ENCODE measurements at regions not wholly inside any gene's neighbourhood (a gene's known extent, or its start where the extent isn't known, plus 50 kb on each side); places are given as distances from the start of the nearest gene placed in this dataset.
A peak's percentile ranks its signal among the peaks of the same experiment; 100 is the strongest.

DNA sequence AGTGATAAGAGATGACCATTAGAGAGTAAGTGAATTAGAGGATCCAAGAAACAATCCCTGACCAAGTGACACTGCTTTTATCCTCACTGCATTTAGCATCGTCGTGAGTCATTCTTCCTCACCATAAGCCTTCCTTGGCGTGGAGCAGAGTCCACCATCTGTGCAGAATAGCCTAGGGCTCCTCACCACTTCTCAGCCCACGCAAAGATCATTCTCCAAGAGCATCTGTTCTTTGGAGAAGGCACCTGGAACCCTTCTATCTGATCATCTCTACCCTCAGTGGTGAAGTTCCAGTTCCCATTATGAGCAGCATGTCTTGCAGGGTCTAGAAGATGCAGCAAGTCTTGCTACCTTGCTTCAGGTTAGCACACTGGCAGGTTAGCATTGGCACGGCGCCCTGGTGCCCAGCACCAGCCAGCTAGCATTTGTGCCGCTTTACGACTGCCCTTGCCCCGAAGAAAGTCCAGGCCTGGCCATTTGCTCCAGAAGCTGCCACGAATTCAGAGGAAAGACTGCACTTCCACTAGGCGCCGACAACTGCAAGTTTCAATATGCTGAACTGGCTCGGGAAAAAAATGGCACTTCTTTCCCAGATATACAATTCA, 225.8 kb downstream of the TTC32 start:
- DNase-seq, result peak; percentile 54

DNA sequence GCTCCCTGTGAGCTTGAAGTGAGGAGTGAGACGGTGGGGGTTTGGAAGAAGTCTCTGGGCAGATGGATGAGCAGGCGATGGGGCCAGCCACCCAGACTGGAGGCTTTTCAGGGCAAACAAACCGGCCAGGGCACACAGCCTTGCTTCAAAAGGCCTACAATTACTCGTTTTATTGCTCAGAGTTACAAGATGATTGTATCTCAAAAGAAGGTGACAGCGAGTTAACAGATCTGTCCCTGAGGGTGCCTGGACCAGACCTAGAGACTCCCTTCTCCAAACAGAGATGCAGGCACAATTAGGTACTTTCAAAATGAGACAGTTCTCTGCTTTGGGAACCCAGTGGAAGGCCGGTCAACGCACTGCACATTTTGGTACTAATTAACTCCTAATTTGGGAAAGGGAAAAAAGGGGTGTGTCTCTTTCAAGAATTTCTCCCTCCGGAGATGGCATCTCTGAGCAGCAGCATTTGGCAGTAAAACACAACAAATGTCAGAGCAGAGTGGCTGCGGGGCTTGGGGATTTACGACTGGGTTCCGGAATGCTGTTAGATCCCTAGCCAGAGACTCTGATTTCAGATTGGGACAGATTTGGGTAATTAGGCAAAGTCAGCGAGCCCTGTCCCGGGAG, 226.7 kb downstream of the TTC32 start:
- DNase-seq, result no peak

DNA sequence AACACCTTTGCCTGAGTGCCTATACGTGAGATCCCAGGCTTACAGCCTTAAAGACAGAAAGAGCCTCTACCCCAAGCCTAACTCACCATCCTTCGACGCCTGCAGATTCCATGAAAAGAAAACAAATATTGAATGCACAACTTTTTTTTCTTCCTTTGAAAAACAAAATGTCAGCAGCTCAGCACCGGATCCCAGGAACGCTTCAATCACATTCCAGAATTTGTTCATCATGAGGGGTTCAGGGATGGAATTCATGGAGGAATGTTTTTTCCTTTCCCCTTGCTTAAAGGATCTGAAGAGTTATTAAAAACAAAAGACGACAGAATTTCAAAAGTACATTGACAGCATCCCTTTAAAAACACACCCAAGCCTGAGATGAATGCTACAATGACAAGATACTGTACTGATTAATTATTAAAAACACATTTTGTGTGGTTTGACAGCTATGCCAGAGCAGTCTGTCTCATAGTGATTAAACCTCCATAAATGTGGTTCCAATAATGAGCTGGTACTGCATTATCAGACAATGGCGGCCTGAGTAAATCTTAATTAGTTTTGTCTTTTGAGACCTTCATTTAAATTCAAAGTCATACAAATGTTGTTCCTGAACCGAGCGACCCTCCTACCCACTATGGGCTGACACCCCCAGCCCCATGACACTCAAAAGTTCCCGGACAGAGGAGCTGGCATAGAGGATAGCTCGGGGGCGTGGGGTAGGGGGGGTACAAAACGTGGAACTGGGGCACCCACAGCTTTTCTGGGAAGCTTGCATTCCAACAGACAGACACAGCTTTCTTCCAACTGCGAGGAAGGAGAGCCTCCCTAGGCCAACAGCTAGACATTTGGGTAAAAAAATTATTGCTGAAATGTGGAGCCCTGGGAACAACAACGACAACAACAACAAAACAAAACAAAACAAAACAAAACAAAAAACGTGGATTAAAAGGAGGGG, 227.5 kb downstream of the TTC32 start:
- no peak for DNase-seq

DNA sequence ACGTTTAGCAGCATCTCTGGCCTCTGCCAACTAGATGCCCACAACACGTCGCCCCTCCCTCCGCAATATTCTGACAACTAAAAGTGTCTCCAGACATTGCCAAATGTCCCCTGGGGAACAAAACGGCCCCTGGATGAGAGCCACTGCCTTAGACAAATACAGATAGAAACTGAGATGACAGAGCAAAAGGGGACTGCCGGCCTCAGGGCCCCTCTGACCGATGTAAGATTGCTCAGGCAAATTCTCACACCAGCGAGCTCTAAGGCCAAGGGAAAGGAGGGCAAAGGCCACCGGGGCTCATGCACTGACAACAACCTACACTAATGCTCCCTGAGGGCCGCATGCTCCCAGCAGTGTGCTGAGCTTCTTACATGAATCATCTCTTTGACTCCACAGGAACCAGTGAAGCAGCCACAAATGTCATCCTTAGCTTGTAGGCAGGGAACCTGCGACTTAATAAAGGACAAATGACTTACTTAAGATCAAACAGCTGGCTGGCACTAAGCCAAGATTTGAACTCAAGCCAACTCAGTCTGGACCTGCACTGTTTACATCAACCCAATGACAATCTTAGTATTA, 228.5 kb downstream of the TTC32 start:
- no peak for DNase-seq

DNA sequence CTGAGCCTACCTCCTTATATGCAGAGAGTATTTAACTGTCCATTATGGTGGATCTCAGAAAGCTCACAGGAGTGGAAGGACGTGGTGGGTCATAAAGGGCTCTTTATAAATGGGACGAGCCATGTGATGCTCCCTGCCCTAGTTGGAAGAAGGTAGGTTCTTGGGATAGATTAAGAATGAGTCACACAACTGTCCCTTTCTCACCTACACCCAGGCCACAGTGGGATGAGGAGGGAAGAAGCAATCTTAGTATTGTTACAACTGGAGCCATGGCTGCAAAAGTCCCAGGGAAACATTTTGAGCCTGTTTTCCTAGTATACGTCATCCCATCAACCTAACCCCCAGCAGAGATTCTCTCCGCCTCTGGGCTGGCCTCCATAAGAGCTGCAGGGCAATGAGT, 229.9 kb downstream of the TTC32 start:
- no peak for DNase-seq

DNA sequence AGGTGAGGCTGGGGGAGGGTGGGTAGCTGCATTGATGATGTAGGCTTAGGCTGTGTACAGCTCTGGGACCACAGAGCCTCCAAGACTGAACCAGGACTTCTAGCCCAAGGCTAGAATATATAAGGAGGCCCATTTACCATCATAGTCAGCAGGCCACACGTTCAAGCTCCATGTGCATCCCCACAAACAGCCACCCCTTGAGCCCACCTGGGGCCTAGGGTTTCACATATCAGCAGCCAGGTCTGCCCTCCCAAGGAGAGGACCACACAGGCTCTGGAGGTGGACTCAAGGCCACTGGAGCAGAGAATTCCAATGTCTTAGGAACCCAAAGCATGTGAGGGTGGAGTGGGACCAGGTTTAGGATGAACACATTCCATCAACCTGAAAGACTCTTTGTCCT, 230.5 kb downstream of the TTC32 start:
- DNase-seq, result no peak

DNA sequence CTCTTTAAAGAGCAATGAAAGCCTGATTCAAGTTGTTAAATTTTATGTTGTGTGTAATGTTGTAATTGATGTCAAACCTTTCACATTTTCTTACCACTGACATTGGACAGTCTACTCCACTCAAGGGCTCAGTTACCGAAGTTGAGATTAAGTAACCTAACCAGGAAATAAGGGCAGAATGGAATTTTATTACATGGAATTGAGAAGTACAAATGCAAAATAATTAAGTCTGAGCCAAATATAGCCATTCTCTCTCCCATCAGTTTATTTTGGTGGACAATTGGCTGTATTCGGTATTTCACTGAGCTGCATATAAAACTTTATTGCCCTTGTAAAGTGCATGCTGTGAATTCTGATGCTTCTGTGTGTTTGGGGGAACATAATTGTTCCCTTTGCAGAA, 231.5 kb downstream of the TTC32 start:
- no peak for DNase-seq

DNA sequence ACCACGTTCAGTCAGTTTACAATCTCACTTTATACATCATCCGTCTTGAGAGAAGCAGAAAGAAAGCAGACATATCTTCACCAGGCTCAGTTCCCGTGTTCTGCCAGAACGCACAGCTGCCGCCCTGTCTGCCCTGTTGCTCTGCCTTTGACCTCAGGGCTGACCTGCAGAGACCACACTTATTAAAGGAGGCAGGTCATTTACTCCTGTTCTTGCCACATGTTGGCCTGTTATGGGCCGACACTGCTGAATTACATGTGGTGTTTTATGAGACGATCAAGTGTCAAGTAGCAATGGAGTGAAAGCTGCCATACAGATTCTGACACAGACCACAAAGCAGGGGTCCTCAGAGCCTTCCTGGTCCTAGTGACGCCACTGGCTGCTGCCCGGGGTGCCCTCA, 232.2 kb downstream of the TTC32 start:
- DNase-seq, result no peak

DNA sequence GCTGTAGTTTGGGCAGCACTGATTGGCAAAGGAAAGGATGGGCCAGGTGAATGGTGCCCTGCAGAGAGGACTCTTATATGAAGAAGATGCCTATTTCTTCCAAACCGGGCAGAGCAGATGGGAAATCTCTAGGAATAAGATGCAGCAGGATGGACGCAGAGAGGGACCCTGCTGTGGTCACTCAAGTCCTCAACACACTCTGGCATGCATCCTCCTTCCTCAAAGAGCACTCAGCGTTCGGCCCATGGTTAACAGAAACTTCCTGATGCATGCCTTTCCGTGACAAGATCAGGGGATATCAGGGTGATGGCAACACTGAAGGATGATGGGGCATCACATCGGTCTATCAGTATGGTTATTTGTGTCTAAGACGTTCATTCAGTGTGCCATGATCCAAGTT, 232.7 kb downstream of the TTC32 start:
- DNase-seq, result no peak

DNA sequence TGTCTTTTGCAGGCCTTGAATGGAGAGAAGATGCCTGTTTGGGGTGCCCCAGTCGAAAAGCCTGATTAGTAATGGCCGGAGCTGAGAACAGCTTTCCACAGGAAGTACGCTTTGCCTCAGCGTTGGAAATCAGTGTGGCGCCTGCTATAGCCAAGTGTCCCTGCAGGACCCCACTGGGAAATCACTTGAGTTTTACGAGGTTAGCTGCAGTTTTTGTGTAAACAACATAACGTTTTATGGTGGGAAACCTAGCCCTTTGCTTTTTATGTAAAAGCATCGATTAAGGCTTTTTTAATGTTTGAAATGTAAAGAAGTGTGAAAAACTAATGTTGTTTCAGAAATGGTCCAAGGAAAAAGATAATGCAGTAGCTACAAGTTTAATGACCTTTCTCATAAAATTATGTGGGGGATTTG, 234.2 kb downstream of the TTC32 start:
- DNase-seq, result no peak

DNA sequence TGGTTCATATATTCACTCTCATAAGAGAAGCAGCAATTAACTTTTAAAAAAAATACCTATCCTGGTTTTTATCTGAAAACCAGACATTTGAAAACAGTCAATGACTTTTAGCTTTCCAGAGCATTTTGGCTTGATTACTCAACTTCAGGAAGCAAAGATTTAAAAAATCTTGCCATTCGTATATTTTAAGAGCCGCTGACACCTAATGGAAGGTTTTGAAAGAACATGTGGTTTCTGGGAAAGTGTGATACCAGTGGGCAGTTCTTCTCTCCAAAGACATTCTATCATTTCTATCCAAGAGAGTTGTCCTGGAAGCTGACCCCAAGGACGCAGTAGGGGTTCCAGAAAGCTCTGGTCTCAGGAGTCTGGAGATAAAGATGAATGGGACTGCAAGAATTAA, 234.7 kb downstream of the TTC32 start:
- DNase-seq, result peak; percentile 79

DNA sequence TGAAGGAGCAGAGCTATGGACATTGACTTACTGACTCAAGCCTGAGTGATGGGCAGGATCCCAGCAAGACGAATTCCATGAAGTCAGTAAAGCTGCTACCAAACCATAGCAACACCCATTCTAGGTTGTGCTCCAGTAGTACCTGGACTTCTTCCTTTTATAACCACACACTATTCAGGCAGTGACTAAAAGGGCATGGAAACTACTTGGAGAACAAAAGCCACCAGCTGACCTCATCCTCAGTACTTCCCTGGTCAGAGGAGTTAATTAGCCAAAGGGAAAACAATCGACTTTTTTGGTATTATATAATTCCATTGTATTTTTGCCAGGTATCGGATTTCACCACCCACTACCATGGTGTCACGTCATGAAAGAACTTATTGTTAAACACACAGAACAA, 237.1 kb downstream of the TTC32 start:
- DNase-seq, result no peak

DNA sequence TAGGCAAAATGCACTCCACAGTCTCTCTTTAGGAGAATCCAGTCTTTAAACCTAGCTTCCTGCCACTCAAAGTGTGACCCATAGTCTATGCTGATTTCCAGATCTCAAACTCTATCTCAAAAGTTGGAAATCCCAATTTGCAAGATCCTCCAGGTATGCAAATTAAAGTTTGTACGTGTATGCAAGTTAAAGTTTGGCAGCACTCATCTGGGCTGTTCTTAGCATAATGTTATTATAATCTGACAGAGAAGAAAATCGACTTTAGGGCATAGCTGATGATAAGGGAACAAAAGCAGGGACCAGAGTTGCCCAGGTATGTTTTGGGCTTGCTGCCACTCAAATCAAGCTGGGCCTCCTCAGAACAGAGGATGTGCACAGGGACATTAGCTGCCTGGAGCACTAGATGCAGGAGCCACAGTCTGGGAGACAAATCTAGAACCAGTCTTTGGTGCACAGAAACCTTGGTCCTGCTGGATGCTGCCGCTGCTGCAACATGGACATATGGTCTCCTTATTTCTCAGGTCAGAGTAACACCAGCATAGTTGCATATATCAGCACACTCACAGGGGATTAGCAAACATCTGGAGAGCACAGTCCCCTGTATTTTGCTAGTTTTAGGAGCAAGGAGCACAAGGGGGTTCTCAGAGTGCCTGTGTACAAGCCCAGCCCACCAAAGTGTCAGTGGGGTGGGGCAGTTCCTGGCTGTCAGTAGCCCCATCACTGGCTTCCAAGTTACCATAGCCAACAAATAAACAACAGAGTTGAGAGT, 242.6 kb downstream of the TTC32 start:
- no peak for DNase-seq

DNA sequence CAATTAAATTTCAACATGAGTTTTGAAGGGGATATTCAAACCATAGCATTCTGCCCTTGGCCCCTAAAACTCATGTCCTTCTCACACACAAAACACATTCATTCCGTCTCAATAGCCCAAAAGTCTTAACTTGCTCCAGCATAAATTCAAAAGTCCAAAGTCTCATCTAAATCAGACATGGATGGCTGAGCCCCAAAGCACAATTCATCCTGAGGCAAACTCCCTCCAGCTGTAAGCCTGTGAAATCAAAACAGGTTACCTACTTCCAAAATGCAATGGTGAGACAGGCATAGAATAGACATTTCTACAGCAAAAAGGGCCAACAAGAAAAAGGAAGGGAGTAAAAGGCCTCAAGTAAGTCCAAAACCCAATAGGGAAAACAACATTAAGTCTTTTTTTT, 245.8 kb downstream of the TTC32 start:
- DNase-seq, result no peak

DNA sequence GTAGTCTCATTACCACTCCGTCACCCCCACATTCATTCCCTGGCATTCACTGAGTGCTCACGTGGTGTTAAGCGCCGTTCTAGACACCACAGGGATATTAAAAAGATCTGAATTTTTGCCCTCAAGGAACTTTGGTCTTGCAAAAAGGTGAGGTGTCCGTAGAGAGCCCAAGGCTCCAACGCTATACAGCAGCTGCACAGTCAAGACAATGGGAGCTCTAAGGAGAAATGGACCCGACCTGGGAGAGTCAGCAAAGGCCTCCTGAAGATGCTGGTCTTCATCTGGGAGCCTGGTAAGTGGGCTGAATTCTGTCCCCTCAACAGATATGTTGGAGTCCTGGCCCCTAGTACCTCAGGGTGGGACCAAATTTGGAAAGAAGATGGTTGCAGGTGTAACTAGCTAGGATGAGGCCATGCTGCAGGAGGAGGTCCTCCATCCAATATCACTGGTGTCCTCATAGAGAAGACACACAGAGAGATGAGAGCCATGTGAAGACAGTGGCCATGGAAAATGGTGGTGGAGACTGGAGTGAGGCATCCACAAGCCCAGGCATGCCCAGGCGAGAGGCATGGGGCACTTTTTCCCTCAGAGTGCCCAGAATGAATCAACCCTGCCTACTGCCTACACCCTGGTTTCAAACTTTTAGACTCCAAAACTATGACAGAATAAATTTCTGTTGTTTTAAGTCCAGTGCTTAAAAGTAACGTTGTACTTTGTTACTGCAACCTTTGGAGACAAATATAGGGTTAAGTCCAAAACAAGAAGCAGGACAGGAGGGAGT, 247.3 kb downstream of the TTC32 start:
- DNase-seq, result no peak

DNA sequence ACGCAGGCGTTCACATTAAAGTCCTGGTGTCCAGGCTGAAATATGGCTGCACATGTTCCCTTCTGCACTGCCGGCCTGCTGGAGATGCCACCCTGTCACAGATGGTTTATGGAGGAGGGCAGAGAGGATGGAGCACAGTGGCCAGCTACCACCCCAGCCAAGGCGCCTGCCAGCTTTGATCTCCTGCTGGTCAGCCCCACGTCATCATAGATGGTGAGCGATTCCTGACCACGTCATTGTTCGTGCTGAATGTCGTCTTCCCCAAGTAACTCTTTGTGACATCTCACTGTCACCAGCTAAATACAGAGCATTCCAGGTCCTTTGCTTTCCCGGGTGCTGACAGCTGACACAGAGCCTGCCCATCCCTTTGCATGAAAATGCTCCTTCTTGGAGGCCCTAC, 248.3 kb downstream of the TTC32 start:
- DNase-seq, result no peak

DNA sequence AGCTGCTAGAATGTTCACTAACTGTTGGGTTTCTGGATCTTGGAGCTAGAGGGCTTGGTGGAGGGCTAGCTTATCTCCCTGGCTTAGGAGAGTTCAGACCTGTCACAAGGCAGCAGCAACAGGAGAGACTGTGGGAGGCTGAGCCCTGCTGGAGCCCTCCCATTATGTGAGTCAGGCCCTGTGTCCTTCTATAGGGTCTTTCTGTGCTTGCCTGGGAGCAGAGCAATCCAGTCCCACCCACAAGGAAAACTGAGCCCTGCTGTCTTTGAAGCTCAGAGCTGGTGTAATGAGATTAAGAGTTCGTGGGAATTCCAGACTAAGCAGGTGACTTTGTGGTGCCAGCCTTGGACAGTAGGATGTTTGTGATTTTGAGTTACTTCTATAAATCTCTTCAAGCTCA, 249.0 kb downstream of the TTC32 start:
- DNase-seq, result no peak

DNA sequence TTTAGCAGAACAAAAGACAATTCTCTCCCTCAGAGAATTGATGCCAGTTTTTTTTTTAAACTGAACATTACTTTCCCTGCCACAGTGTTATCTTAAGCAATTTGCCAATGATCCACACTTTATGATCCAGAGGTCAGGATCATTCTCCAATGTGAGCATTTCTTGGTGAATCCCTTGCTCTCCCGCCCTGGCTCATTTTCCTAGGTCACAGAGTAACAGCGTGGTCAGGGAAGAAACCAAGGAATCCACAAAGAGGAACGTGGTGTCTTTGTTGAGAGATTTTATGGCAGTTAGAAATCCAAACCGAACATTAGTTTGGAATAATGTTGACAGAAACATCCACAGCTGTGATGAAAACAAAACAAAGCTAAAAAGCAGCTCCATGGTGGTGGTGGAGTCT, 250.3 kb downstream of the TTC32 start:
- peak; percentile 33 for DNase-seq

DNA sequence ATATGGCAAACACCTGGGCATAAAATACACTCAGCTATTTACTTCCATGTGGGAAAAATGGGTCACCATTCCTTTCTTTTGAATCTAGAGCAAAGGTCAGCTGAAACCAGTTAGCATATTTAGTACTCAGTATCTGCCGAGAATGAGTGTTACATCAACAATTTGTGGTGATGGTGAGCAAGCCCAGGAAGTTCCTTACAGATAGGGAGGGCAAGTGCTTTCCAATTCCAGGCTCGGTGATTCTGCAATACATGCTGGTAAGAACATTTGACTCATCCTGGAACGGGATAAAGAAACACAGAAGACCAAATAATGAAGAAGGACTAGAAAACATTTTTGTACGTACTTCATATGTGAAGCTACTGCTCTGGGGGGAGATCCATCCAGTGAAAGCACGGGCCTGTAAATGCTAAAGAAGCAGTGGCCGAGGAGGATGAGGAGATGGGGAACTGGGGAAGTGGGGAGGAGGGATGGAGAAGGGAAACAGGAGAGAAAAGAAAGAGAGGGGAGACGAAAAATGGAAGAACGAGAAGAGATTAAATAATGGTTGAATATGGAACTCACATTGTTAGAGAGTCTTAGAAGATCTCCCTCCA, 251.9 kb downstream of the TTC32 start:
- DNase-seq, result peak; percentile 100

DNA sequence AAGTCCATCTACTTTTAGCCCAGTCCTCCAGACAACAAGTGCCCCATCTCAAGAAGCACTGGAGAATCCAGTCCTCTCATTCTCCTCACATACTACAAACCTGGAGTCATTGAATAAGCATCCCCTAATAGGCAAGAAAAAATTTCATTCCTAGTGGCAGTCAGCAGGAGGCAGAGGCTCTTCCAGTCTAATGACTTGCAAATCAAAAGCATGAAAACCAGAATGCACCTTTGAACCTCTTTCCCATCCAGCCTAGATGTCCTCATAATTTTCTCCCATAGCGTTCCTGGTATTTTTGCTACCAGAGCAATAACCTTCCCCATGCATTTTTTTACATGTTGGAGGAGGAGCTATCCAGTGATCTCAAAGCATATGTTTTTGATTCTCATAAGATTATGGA, 252.6 kb downstream of the TTC32 start:
- peak; percentile 69 for DNase-seq

DNA sequence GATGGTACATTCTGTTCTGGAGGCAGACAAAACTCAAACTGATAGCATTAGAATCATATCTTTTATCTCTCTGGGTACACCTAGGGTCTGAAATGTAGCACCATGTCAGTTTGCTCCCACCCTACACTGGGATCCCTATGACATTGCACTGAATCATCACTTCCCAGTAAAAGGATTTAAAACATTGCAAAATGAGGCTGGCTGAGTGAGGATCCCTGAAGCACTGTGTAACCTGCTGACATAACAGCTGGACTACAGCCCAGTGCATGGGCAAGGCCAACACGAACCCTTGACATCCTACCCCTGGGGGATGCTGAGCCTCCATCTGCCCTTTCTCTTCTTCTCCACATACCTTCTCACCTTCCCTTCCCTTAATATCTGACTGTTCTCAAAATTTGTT, 253.2 kb downstream of the TTC32 start:
- DNase-seq, result peak; percentile 95

DNA sequence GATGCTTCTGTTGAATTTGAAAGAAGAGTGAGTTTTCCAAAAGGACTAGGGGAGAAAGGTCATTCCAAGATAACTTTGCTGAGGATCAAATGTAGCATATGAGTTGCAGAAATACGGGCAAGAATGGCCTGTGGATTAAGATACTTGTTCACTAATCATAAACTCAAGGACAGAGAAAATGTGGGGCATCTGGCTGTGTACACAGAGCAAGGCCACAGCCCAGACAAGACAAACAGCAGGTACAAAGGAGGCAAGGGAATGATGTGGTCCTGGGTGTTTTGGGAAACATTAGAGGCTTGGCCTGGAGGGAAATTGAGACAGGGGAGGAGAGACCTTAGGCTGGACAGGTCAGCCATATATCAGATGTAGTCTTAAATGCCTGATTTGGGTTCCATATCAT, 254.8 kb downstream of the TTC32 start:
- no peak for DNase-seq
